ENCODE measurements at regions not wholly inside any gene's neighbourhood (a gene's known extent, or its start where the extent isn't known, plus 50 kb on each side); places are given as distances from the start of the nearest gene placed in this dataset.

DNA sequence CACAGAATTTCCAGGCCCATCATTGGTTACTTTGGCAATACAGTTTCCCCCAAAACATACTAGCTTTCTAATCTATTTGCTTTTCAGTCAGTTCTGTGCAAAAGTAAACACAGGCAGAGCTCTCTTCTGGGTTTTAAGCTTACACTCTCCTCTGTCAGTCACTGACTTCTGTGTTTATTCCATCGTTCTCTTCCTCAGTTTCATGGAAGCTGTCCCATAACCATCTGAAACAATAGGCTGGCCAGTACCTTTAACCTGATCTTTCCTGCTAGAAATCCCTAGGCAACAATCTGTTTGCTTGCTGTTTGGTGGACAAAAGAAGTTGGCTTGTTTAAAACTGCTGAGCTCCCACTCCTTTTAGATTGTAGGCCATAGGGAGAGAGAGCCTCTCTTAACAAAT, 431.5 kb downstream of the HACE1 start:
- no peak for DNase-seq

DNA sequence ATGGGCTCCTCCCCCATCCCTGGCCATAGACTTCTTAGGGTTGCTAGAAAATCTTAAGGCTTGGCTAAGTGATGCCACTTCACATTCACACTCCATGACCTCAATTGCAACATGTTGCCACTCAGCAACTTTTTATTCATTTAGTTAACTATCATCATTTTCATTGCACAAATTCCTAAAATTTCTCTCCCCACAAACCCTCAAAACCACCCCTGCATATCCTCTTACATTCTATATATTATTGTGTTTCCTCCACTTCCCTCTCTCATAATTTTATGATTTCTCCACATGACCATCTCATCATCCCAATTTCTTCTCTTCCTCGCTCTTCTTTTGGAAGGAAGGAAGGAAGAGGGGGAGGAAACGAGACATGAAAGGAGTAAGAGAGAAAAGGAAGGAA, 436.0 kb downstream of the HACE1 start:
- DNase-seq, result no peak

DNA sequence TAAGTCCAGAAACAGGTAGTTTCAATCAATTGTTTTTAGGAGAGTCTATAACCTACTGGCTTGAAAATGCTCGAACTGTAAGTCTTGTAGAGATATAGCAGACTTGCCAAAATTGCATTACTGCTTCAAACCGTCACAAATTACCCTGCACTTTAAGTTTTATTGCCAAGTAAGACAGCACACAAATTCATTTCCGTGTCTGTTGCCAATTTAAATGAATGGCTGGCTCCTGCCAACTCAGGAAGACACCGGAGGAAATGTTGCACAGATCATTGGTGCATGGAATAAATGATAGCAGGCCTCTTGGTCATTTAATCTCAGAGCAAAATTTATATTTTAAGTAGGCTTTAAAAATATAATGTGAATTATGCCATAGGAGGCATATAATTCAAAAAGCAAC, 438.1 kb downstream of the HACE1 start:
- no peak for DNase-seq

DNA sequence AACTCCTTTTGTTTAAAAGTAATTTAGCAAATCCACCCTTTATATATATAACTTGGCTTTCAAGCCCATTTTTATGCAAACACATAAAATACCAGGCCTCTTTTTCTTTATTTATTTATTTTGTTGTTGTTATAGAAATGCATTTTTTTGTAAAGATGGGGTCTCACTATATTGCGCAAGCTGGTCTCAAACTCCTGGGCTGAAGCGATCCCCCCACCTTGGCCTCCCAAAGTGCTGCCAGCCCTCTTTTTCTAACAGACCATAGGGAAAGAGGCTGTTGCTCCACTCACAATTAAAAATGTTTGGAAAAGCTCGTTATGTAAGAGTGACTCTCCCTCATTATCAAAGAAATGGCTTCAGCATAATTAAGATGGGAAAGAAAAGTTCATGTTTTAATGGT, 440.9 kb downstream of the HACE1 start:
- no peak for DNase-seq

DNA sequence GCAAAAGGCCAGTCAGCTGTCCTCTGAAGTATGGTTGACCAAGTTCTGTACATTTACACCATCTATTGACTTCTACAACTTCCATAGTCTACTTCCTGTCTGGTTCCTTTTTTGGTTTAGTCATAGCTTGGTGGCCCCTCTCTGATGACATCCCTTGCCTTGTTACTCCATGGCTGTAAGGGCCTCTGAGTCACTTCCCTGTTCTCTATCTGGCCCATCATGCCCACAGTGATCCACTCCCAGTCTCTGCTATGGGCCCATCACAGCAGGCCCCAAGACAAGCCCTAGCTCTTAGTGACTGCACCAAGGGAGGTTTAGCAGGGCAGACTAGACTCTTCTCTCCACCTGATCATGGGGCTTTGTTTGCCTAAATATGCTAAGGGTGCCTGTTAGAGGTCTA, 441.6 kb downstream of the HACE1 start:
- DNase-seq, result no peak

DNA sequence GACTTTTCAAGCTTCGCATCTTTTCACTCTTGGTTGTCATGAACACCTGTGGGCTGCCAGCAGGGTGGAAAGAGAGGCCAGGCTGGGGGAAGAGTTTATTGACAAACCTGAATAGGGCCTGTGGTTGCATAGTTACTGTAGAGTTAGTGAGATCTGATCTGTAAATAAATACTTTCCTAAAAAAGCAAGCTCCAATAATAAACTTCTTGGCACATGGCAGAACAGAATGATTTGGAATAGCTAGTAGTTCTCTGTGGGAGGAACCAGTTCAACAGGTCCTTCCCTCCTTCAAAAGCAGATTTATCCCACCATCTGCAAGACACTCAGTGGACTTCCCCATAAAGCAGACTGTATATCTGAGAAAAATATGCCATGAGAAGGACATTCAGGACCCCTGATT, 445.0 kb downstream of the HACE1 start:
- no peak for DNase-seq

DNA sequence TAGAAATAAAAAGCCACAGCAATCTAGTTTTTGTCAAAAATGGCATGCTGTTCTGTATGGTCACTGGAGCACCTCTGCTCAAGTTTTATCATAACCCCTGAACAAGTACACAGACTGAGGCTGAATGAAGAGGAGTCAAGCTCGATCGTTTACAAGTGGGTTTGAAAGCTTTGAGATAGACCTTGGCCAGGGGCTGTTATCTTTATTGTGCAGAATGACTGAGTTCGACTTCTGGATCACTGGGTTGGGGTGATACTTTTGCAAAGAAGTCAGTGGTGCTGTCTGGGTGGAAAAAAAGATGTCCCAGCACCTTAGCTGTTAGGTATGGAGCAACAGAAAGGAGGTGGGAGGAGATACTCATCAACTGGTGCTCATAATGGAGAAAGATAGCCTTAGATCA, 446.0 kb downstream of the HACE1 start:
- DNase-seq, result no peak

DNA sequence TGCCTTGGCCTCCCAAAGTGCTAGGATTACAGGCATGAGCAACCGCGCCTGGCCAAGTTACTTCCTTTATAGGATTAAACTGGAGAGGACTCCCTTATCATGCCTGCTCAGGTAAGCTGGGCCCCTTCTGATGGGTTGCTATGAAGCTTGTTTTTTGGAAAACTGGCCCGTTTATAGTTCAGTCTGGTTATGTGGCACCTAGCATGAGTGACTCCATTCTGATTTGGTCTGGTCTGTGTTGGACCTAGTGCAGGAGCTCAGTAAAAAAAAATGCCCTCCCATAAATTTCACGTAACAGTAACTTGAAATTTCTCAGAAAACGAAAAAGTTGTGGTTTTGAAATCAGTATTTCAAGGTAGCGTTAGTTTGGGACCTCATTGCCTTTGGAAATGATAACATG, 448.4 kb downstream of the HACE1 start:
- no peak for DNase-seq

DNA sequence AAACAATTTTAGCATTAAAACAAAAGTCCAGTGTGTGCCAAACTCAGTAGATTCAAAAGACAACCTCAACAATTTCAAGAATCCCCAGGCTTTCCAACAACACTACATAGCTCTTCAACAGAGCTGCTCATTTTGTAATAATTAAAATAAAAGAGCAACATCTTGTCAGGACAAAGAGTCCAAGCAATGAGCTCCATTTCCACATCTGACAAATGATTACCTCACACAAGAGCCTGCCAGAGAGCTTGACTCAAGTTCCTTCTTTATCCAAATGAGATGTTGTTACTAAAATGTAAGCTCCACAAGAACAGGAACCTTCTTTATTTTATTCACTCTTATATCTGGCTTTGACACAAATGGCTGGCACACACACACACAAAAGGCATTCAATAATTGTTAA, 449.8 kb downstream of the HACE1 start:
- no peak for DNase-seq

DNA sequence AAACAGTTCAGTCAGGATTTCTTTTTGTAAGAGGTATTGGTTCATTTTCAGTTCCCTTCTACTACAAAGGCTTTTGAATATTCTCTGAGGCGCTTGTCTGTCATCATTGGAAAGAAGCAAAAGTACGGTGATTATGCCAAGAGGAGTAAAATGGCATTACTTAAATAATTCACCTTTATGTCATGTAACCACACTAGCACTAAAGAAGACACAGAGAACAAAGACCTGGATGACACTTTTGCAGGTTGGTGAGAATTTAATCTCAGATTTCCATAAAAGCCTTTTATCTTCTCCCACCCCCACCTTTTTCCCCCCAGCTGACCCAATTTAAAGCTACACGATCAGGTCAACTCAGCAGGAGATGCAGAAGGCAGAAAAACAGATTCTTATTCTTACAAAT, 451.8 kb downstream of the HACE1 start:
- DNase-seq, result no peak

DNA sequence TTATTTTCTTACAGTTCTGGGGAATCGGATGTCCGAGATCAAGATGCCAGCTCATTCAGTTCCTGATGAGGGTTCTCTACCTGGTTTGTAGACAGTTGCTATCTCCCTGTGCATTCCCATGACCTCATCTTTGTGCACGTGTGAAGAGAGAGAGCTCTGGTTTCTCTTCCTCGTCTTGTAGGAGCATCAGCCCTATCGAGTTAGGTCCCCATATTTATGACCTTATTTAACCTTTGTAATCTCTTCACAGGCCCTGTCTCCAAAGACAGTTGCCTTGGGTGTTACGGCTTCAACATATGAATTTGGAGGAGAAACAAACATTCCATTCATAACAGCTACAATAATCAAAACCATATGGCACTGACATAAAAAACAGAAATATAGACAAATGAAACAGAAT, 455.3 kb downstream of the HACE1 start:
- DNase-seq, result no peak

DNA sequence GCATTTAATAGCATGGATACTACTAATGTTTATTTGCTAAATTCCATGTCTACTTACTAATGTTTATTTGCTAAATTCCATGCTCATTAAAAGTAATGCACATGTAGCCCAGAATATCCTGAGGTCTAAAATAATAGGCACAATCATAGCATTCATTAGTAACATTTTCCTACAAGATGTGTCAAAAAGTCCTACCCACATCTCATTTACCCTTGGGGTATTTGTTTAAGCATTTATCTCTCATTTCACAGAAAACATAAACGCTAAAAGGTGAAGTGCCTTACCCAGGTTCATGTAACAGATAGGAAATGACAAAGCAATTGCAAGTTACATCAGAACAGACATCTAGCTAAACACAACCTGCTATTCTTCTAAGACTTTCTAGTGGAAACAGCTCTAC, 457.1 kb downstream of the HACE1 start:
- no peak for DNase-seq

DNA sequence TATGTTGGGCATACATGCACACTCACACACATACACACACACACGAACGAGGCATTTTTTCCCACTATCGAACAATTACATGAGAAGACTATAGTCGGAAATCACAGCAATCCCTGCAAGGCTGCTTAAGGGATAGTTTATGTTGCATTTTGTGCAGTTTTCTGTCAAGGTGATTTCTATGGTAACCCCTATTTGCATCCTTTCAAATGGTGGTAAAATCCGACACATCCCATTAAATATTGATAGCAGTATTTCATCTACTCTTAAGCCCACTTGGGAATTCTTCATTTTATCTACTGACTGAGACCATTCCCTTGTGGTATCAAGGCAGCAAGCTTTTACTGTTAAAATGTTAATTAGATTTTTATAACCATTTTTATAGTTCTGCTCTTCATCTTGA, 457.8 kb downstream of the HACE1 start:
- no peak for DNase-seq

DNA sequence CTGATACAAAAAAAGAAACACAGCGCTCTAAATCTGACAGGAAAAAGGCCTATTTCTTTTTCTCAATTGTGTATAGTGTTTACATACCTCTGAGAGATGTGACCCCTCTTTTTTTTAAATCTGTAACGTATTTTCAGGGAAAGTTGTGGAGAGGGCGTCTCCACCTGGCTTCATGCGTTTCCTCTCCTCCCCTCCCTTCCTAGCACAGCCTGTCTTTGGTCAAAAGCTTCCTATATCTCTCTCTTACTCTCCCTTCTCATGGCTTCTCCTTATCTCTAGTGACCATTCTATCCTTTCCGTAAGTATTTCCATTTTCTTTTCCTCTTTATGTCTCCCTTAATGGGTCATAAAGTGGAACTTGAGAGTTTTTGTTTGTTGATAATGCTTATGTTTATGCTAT, 458.9 kb downstream of the HACE1 start:
- DNase-seq, result no peak

DNA sequence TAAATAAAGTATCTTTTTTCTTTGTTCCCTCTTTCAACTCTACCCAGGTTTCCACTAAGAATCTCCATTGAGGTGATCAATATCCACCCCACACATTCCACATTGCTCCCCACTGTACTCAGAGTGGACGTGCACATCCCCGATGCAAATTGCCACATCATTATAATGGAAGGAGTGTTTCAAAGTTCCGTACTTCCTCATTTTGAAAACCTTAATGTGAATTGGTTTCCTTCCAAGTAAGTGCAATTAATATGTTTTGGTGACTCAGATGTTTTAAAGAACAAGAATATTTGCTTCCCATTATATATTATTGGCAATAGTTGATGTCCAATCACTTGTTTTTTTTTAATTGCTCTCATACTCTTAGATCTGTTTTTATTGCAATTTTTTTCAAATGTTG, 463.6 kb downstream of the HACE1 start:
- DNase-seq, result no peak

DNA sequence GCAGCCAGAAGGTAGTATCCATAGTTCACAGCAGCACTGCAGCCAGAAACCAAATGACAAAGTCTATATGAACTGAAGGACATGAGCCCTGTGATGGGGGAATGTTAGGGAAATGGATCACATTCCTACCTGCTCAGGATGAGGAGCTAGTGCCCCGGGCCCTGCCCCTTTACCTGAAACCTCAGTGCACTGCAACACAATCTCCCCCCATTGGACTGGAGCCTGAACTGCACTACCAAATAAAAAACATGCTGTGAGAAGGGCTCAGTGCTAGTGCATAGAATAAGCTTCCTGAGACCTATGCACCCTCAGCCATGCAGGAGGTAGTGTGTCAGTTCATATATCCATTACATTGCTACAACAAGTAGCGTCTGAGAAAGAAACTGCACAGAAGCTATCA, 477.8 kb downstream of the HACE1 start:
- DNase-seq, result no peak

DNA sequence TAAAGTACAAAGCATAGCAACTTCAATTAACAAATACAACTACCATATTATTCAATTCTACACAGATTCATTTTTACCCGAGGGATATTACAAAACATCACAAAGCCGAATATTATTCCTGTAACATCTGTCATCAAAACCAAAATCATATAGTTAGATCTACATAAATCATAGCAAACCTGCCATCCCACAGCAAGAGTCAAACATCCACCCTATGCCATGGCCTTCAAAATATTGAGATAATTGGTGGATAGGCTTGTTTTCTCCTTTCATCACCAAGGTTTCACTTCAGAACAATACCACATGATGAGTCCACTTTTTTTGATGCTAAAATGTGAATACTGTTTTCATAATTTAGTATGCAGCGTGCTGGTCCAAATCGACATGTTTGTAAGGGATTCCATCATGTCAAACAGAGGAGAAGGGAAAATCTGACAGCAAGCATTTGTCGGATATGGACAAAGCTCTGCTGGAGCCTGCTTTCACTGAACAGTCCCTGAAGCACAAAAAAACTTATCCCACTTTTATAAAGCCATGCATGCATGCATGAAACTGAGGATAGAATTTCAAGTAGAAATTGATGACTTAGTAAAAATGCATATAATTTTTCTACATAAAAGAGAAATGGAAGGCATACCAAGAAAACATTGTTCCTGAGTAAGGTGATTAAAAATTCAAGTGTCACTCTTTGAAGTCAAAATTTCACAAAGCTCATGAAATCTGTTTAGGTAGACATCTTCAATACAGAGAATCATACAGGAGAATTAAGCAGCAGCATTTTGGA, 494.1 kb downstream of the HACE1 start:
- DNase-seq, result no peak

DNA sequence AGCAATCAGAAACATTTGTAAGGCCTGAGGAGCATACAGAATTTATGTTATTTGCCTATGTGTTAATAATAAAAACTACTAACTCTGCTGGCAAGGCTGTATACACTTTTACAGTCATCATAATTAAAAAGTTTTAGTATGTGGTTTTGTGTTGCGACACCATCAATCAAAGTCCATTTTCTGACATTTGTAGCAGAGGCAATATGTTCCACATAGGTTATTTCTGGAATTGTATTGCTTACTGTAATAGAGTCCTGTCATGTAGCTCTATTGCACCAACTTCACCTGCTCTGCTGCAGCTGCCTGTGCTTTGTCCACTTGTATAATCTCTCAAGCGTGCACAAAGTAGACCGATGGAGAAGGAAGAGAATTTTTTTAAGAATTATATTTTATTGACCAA, 501.8 kb downstream of the HACE1 start:
- DNase-seq, result no peak

DNA sequence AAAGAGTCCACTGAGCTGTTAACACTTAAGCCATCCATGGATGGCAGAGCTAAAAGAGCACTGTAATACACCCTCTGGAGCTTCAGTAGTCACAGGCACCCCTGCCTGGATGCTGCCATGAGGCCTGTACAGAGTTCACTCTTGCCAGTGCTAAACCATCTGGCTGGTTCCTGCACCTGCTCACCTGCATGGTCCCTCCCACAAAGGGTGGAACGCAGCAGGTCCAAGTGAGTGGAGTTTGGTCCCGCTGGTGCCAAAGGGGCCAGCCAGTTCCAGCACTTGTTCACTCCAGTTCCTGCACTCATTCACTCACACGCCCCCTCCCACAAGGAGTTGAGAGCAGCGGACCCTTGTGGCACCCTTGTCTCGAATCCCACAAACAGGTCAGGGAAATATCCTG, 503.5 kb downstream of the HACE1 start:
- DNase-seq, result no peak

DNA sequence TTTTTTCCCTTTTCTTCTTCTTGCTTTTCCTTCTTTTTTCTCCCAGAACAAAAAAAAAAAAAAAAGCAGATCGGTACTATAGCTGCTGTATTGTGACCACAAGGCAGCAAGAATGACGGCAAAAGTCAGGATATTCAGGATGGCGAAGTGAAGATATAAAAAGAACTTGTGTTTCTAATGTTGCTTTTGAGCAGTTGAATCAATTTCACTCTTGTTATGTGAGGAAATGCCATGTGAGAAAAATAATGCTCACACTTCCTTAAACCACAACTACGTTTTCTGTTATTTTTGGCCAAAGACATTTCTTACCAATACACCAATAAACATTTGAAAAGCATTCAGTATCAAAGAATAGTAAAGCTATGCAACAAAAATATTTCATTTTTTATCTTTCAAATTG, 510.5 kb downstream of the HACE1 start:
- no peak for DNase-seq

DNA sequence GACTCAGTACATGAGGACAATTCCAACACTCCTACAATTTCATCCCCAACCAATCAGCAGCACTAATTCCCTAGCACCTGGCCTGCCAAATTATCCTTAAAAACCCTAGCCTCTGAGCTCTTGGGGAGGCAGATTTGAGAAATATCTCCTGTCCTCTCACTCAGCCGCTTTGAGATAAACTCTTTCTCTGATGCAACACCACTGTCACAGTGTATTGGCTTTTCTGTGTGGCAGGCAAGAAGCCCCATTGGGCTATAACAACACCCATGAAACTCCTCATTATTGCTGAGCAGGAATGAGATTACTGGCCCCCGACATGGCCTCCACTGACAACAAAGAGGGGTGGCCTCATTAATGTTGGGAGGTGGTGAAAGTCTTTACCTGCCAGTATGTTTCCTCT, 515.5 kb downstream of the HACE1 start:
- no peak for DNase-seq

DNA sequence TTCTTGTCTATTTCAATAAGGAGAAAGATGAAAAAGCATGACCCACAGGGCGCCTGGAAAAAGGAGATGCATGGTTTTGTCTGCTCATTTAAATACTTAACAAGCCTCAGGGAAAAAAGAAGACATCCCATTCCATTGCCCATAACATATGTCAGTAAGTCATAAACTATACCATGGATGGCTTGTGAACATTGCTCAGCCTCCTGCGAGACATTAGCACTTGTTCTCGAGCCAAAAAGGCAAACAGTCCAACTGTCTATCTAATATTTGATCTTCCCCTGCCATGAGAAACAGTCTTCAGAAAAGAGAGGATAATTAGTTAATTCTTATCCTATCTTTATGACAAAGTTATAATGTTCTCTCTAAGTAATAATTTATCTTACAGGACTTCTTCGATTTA, 527.4 kb downstream of the HACE1 start:
- no peak for DNase-seq

DNA sequence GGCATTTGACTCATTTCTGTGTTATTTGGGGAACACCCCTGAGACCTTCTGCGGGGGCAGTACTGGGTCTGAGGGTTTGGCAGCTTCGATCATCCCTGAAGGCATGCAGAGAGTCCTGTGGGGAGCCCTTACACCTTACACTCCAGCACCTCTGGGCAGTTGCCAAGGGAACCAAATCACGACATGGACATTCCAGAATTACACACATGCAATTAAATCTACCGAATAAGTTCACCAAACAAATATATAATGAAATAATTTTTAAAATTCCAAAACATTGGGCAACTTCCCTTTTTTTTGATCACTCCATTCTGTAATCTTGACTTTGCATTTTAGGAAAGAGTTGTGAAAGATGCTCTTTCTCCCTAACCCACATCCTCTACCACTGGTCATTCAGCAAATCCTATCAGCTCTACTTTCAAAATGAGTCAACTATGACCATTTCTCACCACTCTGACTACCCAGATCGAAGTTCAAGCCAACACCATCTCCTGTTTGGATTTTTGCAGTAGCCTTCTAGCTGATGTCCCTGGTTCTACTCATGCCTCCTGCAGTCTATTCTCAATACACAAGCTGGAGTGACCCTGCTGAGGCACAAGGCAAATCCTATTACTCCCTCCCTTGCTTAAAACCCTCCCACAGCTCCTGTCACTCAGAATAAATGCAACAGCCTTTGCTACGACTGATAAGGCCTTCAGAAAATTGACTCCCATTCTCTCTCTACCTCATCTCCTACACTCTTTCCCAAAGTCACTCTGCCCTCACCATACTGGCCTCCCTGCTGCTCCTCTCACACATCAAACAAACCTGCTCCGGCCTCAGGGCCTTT, 533.3 kb downstream of the HACE1 start:
- DNase-seq, result no peak

All from amygdala (tissue), 56 donors.